ENCODE measurements at regions not wholly inside any gene's neighbourhood (a gene's known extent, or its start where the extent isn't known, plus 50 kb on each side); places are given as distances from the start of the nearest gene placed in this dataset.
A peak's percentile ranks its signal among the peaks of the same experiment; 100 is the strongest.
"Not testable (repeated sequence)": the region's sequence is repeated elsewhere in the genome, so short reads cannot be mapped to it uniquely, and the experiment has no call there.

DNA sequence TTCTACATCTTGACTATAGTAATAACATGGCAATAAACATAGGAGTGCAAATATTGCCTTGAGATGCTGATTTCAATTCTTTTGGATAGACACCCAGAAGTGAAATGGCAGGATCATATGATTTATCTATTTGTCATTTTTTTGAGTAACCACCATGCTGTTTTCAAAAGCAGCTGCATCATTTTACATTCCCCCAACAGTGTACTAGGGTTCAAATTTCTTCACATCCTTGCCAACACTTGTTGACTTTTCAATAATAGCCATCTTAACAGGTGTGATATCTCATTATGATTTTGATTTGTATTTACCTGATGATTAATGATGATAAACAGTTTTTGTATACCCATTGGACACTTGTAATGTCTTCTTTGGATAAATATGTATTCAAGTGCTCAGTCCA, 90.8 kb downstream of the STRADB start:
- Histone ChIP-seq H4K20me1 (ENCODE audit: insufficient read depth, low read length) (no peaks in the 10 kb centered on the region), H3K4me2 (ENCODE audit: low read length) (no peak overlapping the region), H3K27me3 (ENCODE audit: insufficient read depth, low read length) (no peaks in the 10 kb centered on the region), H3K9me3 (ENCODE audit: insufficient read depth, low read depth, low read length) (no peaks in the 10 kb centered on the region), H3K27ac (ENCODE audit: low read depth, low read length) (no peak overlapping the region), H3K4me1 (ENCODE audit: insufficient read depth, low read length) (no peaks in the 10 kb centered on the region), H3K4me3 (ENCODE audit: insufficient read depth, low read depth, low read length) (no peak overlapping the region), H3K79me2 (ENCODE audit: insufficient read depth, low read length) (no peaks in the 10 kb centered on the region), H3K9ac (ENCODE audit: low read length) (no peak overlapping the region), H2AFZ (ENCODE audit: low read depth, low read length) (no peak overlapping the region), H3K36me3 (ENCODE audit: insufficient read depth, low read length) (no peaks in the 10 kb centered on the region)
- H3K27me3 Mint-ChIP-seq (ENCODE audit: low read depth, unreplicated experiment) = no peaks in the 10 kb centered on the region
- TF ChIP-seq, protein P1, sequence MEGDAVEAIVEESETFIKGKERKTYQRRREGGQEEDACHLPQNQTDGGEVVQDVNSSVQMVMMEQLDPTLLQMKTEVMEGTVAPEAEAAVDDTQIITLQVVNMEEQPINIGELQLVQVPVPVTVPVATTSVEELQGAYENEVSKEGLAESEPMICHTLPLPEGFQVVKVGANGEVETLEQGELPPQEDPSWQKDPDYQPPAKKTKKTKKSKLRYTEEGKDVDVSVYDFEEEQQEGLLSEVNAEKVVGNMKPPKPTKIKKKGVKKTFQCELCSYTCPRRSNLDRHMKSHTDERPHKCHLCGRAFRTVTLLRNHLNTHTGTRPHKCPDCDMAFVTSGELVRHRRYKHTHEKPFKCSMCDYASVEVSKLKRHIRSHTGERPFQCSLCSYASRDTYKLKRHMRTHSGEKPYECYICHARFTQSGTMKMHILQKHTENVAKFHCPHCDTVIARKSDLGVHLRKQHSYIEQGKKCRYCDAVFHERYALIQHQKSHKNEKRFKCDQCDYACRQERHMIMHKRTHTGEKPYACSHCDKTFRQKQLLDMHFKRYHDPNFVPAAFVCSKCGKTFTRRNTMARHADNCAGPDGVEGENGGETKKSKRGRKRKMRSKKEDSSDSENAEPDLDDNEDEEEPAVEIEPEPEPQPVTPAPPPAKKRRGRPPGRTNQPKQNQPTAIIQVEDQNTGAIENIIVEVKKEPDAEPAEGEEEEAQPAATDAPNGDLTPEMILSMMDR (IDR thresholded peaks at IDR 0.05; ENCODE audit: insufficient read depth, low read depth, low read length) = no peak
- TF ChIP-seq EZH2 (IDR thresholded peaks at IDR 0.05; ENCODE audit: insufficient read depth, low read length) = no peak
- no peak overlapping the region for H3K27ac Mint-ChIP-seq (ENCODE audit: unreplicated experiment)
- H3K4me1 Mint-ChIP-seq (ENCODE audit: low read depth, unreplicated experiment) = no peaks in the 10 kb centered on the region
- FAIRE-seq (peak; percentile 9), DNase-seq (ENCODE audit: low read depth) (no peak)
- no peaks in the 10 kb centered on the region for H3K36me3 Mint-ChIP-seq (ENCODE audit: low read depth, unreplicated experiment)
- H3K4me3 Mint-ChIP-seq (ENCODE audit: unreplicated experiment) = no peak overlapping the region
- peaks cover 5% of the 10 kb centered on the region for H3K9me3 Mint-ChIP-seq (ENCODE audit: unreplicated experiment)

DNA sequence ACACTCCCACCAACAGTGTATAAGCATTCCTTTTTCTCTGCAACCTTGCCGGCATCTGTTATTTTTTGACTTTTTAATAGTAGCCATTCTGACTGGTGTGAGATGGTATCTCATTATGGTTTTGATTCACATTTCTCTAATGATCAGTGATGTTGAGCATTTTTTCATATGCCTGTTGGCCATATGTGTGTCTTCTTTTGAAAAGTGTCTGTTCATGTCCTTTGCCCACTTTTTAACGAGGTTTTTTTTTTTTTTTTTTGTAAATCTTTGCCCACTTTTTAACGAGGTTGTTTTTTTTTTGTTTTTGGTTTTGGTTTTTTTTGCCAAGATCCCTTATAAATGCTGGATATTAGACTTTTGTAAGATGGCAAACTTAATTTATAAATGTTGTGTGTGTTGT, 87.7 kb downstream of the STRADB start:
- not testable (repeated sequence) for H3K27ac ChIP-seq (ENCODE audit: low read depth, low read length); H4K20me1 ChIP-seq (ENCODE audit: insufficient read depth, low read length); H3K36me3 Mint-ChIP-seq (ENCODE audit: low read depth, unreplicated experiment); H3K4me2 ChIP-seq (ENCODE audit: low read length); H3K9me3 Mint-ChIP-seq (ENCODE audit: unreplicated experiment); H3K9ac ChIP-seq (ENCODE audit: low read length); H3K4me1 Mint-ChIP-seq (ENCODE audit: low read depth, unreplicated experiment); H3K27ac Mint-ChIP-seq (ENCODE audit: unreplicated experiment); DNase-seq (ENCODE audit: low read depth); H3K79me2 ChIP-seq (ENCODE audit: insufficient read depth, low read length); FAIRE-seq; H3K4me3 Mint-ChIP-seq (ENCODE audit: unreplicated experiment); H3K9me3 ChIP-seq (ENCODE audit: insufficient read depth, low read depth, low read length); H3K27me3 Mint-ChIP-seq (ENCODE audit: low read depth, unreplicated experiment); H3K27me3 ChIP-seq (ENCODE audit: insufficient read depth, low read length); H3K36me3 ChIP-seq (ENCODE audit: insufficient read depth, low read length); H2AFZ ChIP-seq (ENCODE audit: low read depth, low read length); H3K4me3 ChIP-seq (ENCODE audit: insufficient read depth, low read depth, low read length); H3K4me1 ChIP-seq (ENCODE audit: insufficient read depth, low read length)

DNA sequence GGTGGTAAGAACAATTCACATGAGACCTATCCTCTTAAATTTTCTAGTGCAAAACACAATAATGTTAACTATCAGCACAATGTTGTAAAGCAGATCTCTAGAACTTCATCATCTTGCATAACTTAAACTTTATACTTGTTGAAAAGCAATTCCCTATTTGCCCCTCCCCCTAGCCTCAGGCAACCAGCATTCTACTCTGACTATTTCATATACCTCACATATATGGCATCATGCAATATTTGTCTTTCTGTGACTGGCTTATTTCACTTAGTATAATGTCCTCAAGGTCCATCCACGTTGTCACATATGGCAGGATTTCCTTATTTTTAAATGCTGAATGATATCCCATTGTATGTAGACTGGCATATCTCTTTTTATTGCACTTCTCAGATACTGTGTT, 86.5 kb downstream of the STRADB start:
- peaks cover 6% of the 10 kb centered on the region for H3K9me3 Mint-ChIP-seq (ENCODE audit: unreplicated experiment)
- no peak overlapping the region for H2AFZ ChIP-seq (ENCODE audit: low read depth, low read length)
- no peak for DNase-seq (ENCODE audit: low read depth)
- H3K4me1 ChIP-seq (ENCODE audit: insufficient read depth, low read length) = no peaks in the 10 kb centered on the region
- H3K9me3 ChIP-seq (ENCODE audit: insufficient read depth, low read depth, low read length) = peaks cover 4% of the 10 kb centered on the region
- H3K36me3 Mint-ChIP-seq (ENCODE audit: low read depth, unreplicated experiment) = no peaks in the 10 kb centered on the region
- H3K4me1 Mint-ChIP-seq (ENCODE audit: low read depth, unreplicated experiment) = no peaks in the 10 kb centered on the region
- H3K36me3 ChIP-seq (ENCODE audit: insufficient read depth, low read length) = no peaks in the 10 kb centered on the region
- no peaks in the 10 kb centered on the region for H4K20me1 ChIP-seq (ENCODE audit: insufficient read depth, low read length)
- no peak overlapping the region for H3K4me3 Mint-ChIP-seq (ENCODE audit: unreplicated experiment)
- TF ChIP-seq, protein P1 (IDR thresholded peaks at IDR 0.05; ENCODE audit: insufficient read depth, low read depth, low read length) = no peak
- TF ChIP-seq EZH2 (IDR thresholded peaks at IDR 0.05; ENCODE audit: insufficient read depth, low read length) = no peak
- H3K27me3 Mint-ChIP-seq (ENCODE audit: low read depth, unreplicated experiment) = no peaks in the 10 kb centered on the region
- no peaks in the 10 kb centered on the region for H3K79me2 ChIP-seq (ENCODE audit: insufficient read depth, low read length)
- no peak overlapping the region for H3K27ac ChIP-seq (ENCODE audit: low read depth, low read length)
- no peaks in the 10 kb centered on the region for H3K27me3 ChIP-seq (ENCODE audit: insufficient read depth, low read length)
- FAIRE-seq = no peak
- H3K9ac ChIP-seq (ENCODE audit: low read length) = no peak overlapping the region
- no peak overlapping the region for H3K4me2 ChIP-seq (ENCODE audit: low read length)
- H3K4me3 ChIP-seq (ENCODE audit: insufficient read depth, low read depth, low read length) = no peak overlapping the region
- no peak overlapping the region for H3K27ac Mint-ChIP-seq (ENCODE audit: unreplicated experiment)
